Naive thymus-derived CD4-positive, alpha-beta T cell (primary cell): ENCODE measurements at regions not wholly inside any gene's neighbourhood (a gene's known extent, or its start where the extent isn't known, plus 50 kb on each side); places are given as distances from the start of the nearest gene placed in this dataset.

ENCODE experiments used
- ATAC-seq: fragments of 150-1000 bp; cut with Tn5 transposase; 2 replicates; pipeline ENCODE4 v1.10.0; 2021; ENCODE audit warnings: mild to moderate bottlenecking, moderate library complexity
- CTCF ChIA-PET: fragments of 350-600 bp; sonication (Branson Sonifier 250); formaldehyde crosslinking; loops from one replicate; lab custom pipeline; 2021; ENCODE audit warnings: antibody characterized with exemption; lab: Charles Lee
- POLR2A ChIA-PET: fragments of 350-600 bp; sonication (Branson Sonifier 250); formaldehyde crosslinking; loops from one replicate; lab custom pipeline; 2021; ENCODE audit warnings: antibody characterized with exemption, inconsistent platforms; lab: Charles Lee
- DNase-seq, 9 donors: peaks; one replicate each; pipeline versions ENCODE4 v3.0.0 to v3.0.0-alpha.2; 2020 to 2022; ENCODE audit warnings: mixed read lengths in 1 of 9
- H3K27ac ChIP-seq: one replicate; pipeline ENCODE4 v1.7.0; 2013; ENCODE audit warnings: mild to moderate bottlenecking, low read depth, low read length, moderate library complexity
- H3K27me3 ChIP-seq, 2 donors: one replicate each; pipeline ENCODE4 v1.7.0; 2013; ENCODE audit warnings: low read length in 2 of 2, mild to moderate bottlenecking in 2 of 2, moderate library complexity in 2 of 2; ENCODE audit not compliant: control insufficient read depth in 2 of 2, insufficient read depth in 2 of 2
- H3K36me3 ChIP-seq, 3 experiments: 1 replicate in 2 of 3; 2 replicates in 1 of 3; pipeline ENCODE4 v1.7.0; 2013; ENCODE audit warnings: low read length in 3 of 3, mild to moderate bottlenecking in 3 of 3, moderate library complexity in 1 of 3; ENCODE audit not compliant: insufficient read depth in 3 of 3, control insufficient read depth in 2 of 3
- H3K4me1 ChIP-seq, 2 donors: one replicate each; pipeline ENCODE4 v1.7.0; 2013; ENCODE audit warnings: low read length in 2 of 2, mild to moderate bottlenecking in 2 of 2, moderate library complexity in 1 of 2; ENCODE audit not compliant: control insufficient read depth in 2 of 2, insufficient read depth in 2 of 2
- H3K4me3 ChIP-seq: 2 replicates; pipeline ENCODE4 v1.7.0; 2013; ENCODE audit warnings: mild to moderate bottlenecking, low read length
- H3K9me3 ChIP-seq, 3 experiments: 1 replicate in 2 of 3; 2 replicates in 1 of 3; pipeline ENCODE4 v1.7.0; 2013; ENCODE audit warnings: low read length in 3 of 3; ENCODE audit not compliant: control insufficient read depth in 2 of 3
- H3K27ac Mint-ChIP-seq, 9 donors: one replicate each; pipeline ENCODE4 v1.8.0; 2020 to 2022; ENCODE audit warnings: mixed read lengths in 9 of 9, mild to moderate bottlenecking in 8 of 9, moderate library complexity in 5 of 9, inconsistent platforms in 2 of 9
- H3K27me3 Mint-ChIP-seq, 5 donors: one replicate each; pipeline ENCODE4 v1.8.0; 2021 to 2022; ENCODE audit warnings: mixed read lengths in 5 of 5, mild to moderate bottlenecking in 1 of 5
- H3K36me3 Mint-ChIP-seq, 5 donors: one replicate each; pipeline ENCODE4 v1.8.0; 2020 to 2022; ENCODE audit warnings: mixed read lengths in 5 of 5, mild to moderate bottlenecking in 3 of 5, inconsistent platforms in 1 of 5
- H3K4me1 Mint-ChIP-seq, 7 donors: one replicate each; pipeline ENCODE4 v1.8.0; 2020 to 2022; ENCODE audit warnings: mixed read lengths in 7 of 7, mild to moderate bottlenecking in 3 of 7, inconsistent platforms in 1 of 7
- H3K4me3 Mint-ChIP-seq, 10 donors: one replicate each; pipeline ENCODE4 v1.8.0; 2020 to 2022; ENCODE audit warnings: mild to moderate bottlenecking in 10 of 10, mixed read lengths in 10 of 10, moderate library complexity in 6 of 10, inconsistent platforms in 2 of 10
- H3K9me3 Mint-ChIP-seq, 11 donors: one replicate each; pipeline ENCODE4 v1.8.0; 2020 to 2022; ENCODE audit warnings: mixed read lengths in 11 of 11, mild to moderate bottlenecking in 4 of 11, inconsistent platforms in 1 of 11, moderate library complexity in 1 of 11
- intact Hi-C, 2 donors: fragments of 100-400 bp; cut with micrococcal nuclease; formaldehyde crosslinking; loops; one replicate each; pipeline ENCODE4 v1.15.1; 2023

- ChIA-PET CTCF (no interaction called here), POLR2A (no interaction called here)
- Mint-ChIP-seq H3K4me1 (no peaks in the 10 kb centered on the region), H3K36me3 (no peaks in the 10 kb centered on the region), H3K27me3 (peaks cover 0 to 4% (median 0%) of the 10 kb centered on the region in 5 donors), H3K9me3 (peaks cover 0 to 5% (median 0%) of the 10 kb centered on the region in 11 donors), H3K27ac (no peak overlapping the region), H3K4me3 (no peak overlapping the region)
- ATAC-seq (no peak), DNase-seq (no peak)
- Histone ChIP-seq H3K4me1 (no peaks in the 10 kb centered on the region), H3K4me3 (no peak overlapping the region), H3K9me3 (no peaks in the 10 kb centered on the region), H3K27ac (no peak overlapping the region), H3K27me3 (no peaks in the 10 kb centered on the region), H3K36me3 (no peaks in the 10 kb centered on the region)
- intact Hi-C loops, result no loop called here
Measured at GRCh38 chr12:63040526-63041220, 105.7 kb upstream of the PPM1H start.

GRCh38 chr12:63038713-63039100 is 103.8 kb upstream of the PPM1H start:
- intact Hi-C loops, result no loop called here
- Histone ChIP-seq H3K27me3 (no peaks in the 10 kb centered on the region), H3K4me1 (no peaks in the 10 kb centered on the region), H3K36me3 (no peaks in the 10 kb centered on the region), H3K4me3 (no peak overlapping the region), H3K27ac (no peak overlapping the region), H3K9me3 (no peaks in the 10 kb centered on the region)
- no peak for DNase-seq
- Mint-ChIP-seq H3K36me3 (no peaks in the 10 kb centered on the region), H3K27ac (no peak overlapping the region), H3K27me3 (peaks cover 0 to 10% (median 2%) of the 10 kb centered on the region in 5 donors), H3K4me3 (no peak overlapping the region), H3K9me3 (peaks cover 0 to 5% (median 0%) of the 10 kb centered on the region in 11 donors), H3K4me1 (no peaks in the 10 kb centered on the region)
- ATAC-seq, result no peak
- ChIA-PET POLR2A (no interaction called here), CTCF (no interaction called here)

GRCh38 chr12:63037746-63038712 is 103.1 kb upstream of the PPM1H start:
- no peak overlapping the region for H3K4me3 ChIP-seq
- no peaks in the 10 kb centered on the region for H3K36me3 ChIP-seq
- H3K4me3 Mint-ChIP-seq, result no peak overlapping the region
- H3K36me3 Mint-ChIP-seq, result no peaks in the 10 kb centered on the region
- no peaks in the 10 kb centered on the region for H3K9me3 ChIP-seq
- H3K9me3 Mint-ChIP-seq, result peaks cover 0 to 5% (median 0%) of the 10 kb centered on the region in 11 donors
- DNase-seq (no peak), ATAC-seq (no peak)
- CTCF ChIA-PET, result no interaction called here
- no peaks in the 10 kb centered on the region for H3K4me1 ChIP-seq
- POLR2A ChIA-PET, result no interaction called here
- intact Hi-C loops, result no loop called here
- peaks cover 0 to 12% (median 4%) of the 10 kb centered on the region in 5 donors for H3K27me3 Mint-ChIP-seq
- H3K27ac Mint-ChIP-seq, result no peak overlapping the region
- H3K4me1 Mint-ChIP-seq, result no peaks in the 10 kb centered on the region
- H3K27ac ChIP-seq, result no peak overlapping the region
- H3K27me3 ChIP-seq, result no peaks in the 10 kb centered on the region

GRCh38 chr12:63036974-63037335 is 102.0 kb upstream of the PPM1H start:
- ChIA-PET POLR2A (no interaction called here), CTCF (no interaction called here)
- Histone ChIP-seq H3K9me3 (no peaks in the 10 kb centered on the region), H3K27me3 (no peaks in the 10 kb centered on the region), H3K4me1 (no peaks in the 10 kb centered on the region), H3K4me3 (no peak overlapping the region), H3K36me3 (no peaks in the 10 kb centered on the region), H3K27ac (no peak overlapping the region)
- DNase-seq, result no peak
- peaks cover 0 to 7% (median 1%) of the 10 kb centered on the region in 11 donors for H3K9me3 Mint-ChIP-seq
- H3K36me3 Mint-ChIP-seq, result no peaks in the 10 kb centered on the region
- no peak overlapping the region for H3K27ac Mint-ChIP-seq
- intact Hi-C loops, result no loop called here
- H3K27me3 Mint-ChIP-seq, result peaks cover 0 to 14% (median 4%) of the 10 kb centered on the region in 5 donors
- H3K4me3 Mint-ChIP-seq, result no peak overlapping the region
- ATAC-seq, result no peak
- no peaks in the 10 kb centered on the region for H3K4me1 Mint-ChIP-seq

- ChIA-PET CTCF (no interaction called here), POLR2A (no interaction called here)
- ATAC-seq (no peak), DNase-seq (no peak)
- H3K9me3 Mint-ChIP-seq, result peaks cover 0 to 12% (median 1%) of the 10 kb centered on the region in 11 donors
- H3K27ac ChIP-seq, result no peak overlapping the region
- no peak overlapping the region for H3K27ac Mint-ChIP-seq
- H3K27me3 Mint-ChIP-seq, result peaks cover 0 to 14% (median 4%) of the 10 kb centered on the region in 5 donors
- H3K4me1 Mint-ChIP-seq, result no peaks in the 10 kb centered on the region
- no peaks in the 10 kb centered on the region for H3K36me3 Mint-ChIP-seq
- no peak overlapping the region for H3K4me3 ChIP-seq
- no peaks in the 10 kb centered on the region for H3K36me3 ChIP-seq
- no peak overlapping the region for H3K4me3 Mint-ChIP-seq
- H3K27me3 ChIP-seq, result no peaks in the 10 kb centered on the region
- H3K4me1 ChIP-seq, result no peaks in the 10 kb centered on the region
- intact Hi-C loops, result no loop called here
- no peaks in the 10 kb centered on the region for H3K9me3 ChIP-seq
Measured at GRCh38 chr12:63036216-63036973, 101.4 kb upstream of the PPM1H start.

GRCh38 chr12:63034601-63035000 is 99.7 kb upstream of the PPM1H start:
- peaks cover 0 to 7% (median 3%) of the 10 kb centered on the region in 11 donors for H3K9me3 Mint-ChIP-seq
- H3K27me3 Mint-ChIP-seq, result peaks cover 0 to 14% (median 0%) of the 10 kb centered on the region in 5 donors
- Histone ChIP-seq H3K4me3 (no peak overlapping the region), H3K9me3 (no peaks in the 10 kb centered on the region), H3K27ac (no peak overlapping the region), H3K4me1 (no peaks in the 10 kb centered on the region), H3K27me3 (no peaks in the 10 kb centered on the region), H3K36me3 (no peaks in the 10 kb centered on the region)
- ChIA-PET CTCF (no interaction called here), POLR2A (no interaction called here)
- intact Hi-C loops, result no loop called here
- ATAC-seq, result no peak
- no peak overlapping the region for H3K27ac Mint-ChIP-seq
- no peaks in the 10 kb centered on the region for H3K4me1 Mint-ChIP-seq
- no peak for DNase-seq
- no peaks in the 10 kb centered on the region for H3K36me3 Mint-ChIP-seq
- H3K4me3 Mint-ChIP-seq, result no peak overlapping the region
